Parathyroid adenoma (tissue), 2 donors: ENCODE measurements at regions not wholly inside any gene's neighbourhood (a gene's known extent, or its start where the extent isn't known, plus 50 kb on each side); places are given as distances from the start of the nearest gene placed in this dataset.

Experiments
- H2AFZ ChIP-seq: fragments of 300-600 bp; sonication (generic); one replicate; pipeline ENCODE4 v1.7.0; 2017; ENCODE audit warnings: antibody characterized with exemption, mild to moderate bottlenecking
- H3K27ac ChIP-seq: fragments of 300-600 bp; sonication (generic); one replicate; pipeline ENCODE4 v1.7.0; 2017
- H3K27me3 ChIP-seq: fragments of 300-600 bp; sonication (generic); one replicate; pipeline ENCODE4 v1.7.0; 2017; ENCODE audit warnings: low read length; ENCODE audit not compliant: control insufficient read depth, insufficient read depth
- H3K36me3 ChIP-seq: fragments of 300-600 bp; sonication (generic); one replicate; pipeline ENCODE4 v1.7.0; 2017; ENCODE audit warnings: low read length; ENCODE audit not compliant: control insufficient read depth, insufficient read depth
- H3K4me1 ChIP-seq: fragments of 300-600 bp; sonication (generic); one replicate; pipeline ENCODE4 v1.7.0; 2017; ENCODE audit warnings: control low read depth
- H3K4me2 ChIP-seq: fragments of 300-600 bp; sonication (generic); one replicate; pipeline ENCODE4 v1.7.0; 2017; ENCODE audit warnings: low read length
- H3K4me3 ChIP-seq: fragments of 300-600 bp; sonication (generic); one replicate; pipeline ENCODE4 v1.7.0; 2017; ENCODE audit warnings: low read depth, low read length
- H3K79me2 ChIP-seq: fragments of 300-600 bp; sonication (generic); one replicate; pipeline ENCODE4 v1.7.0; 2017; ENCODE audit warnings: control low read depth
- H3K9ac ChIP-seq: fragments of 300-600 bp; sonication (generic); one replicate; pipeline ENCODE4 v1.7.0; 2017; ENCODE audit warnings: mild to moderate bottlenecking
- H3K9me3 ChIP-seq: fragments of 300-600 bp; sonication (generic); one replicate; pipeline ENCODE4 v1.7.0; 2017; ENCODE audit warnings: low read length; ENCODE audit not compliant: control insufficient read depth
- TF ChIP-seq, protein P1 (sequence below): fragments of 300-600 bp; sonication (generic); IDR thresholded peaks from one replicate; pipeline ENCODE4 v1.7.0; 2017; ENCODE audit warnings: antibody characterized with exemption, mild to moderate bottlenecking
- donor health status: primary hyperparathyroidism.

DNA sequence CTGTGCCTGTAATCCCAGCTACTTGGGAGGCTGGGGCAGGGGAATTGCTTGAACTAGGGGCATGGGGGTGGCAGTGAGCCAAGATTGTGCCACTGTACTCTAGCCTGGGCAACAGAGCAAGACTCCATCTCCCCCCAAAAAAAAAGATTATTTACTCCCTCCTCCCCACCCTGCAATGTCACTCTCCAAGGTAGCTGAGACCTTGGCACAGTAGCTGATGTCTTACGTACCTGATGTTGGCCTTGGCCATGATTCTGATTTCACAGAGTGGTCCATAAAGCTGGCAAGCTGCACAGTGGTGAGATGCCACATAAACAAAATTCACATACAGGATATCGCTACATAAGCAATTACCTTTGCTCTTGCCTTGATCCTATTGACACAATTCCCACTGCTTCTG lies 108.5 kb downstream of the CAVIN4 start:
- Histone ChIP-seq H3K27me3 (no peaks in the 10 kb centered on the region), H3K36me3 (no peaks in the 10 kb centered on the region), H2AFZ (no peak overlapping the region), H3K4me1 (no peaks in the 10 kb centered on the region), H3K9ac (no peak overlapping the region), H3K4me3 (no peak overlapping the region), H3K27ac (no peak overlapping the region), H3K4me2 (no peak overlapping the region), H3K79me2 (no peaks in the 10 kb centered on the region), H3K9me3 (no peaks in the 10 kb centered on the region)
- TF ChIP-seq, protein P1, sequence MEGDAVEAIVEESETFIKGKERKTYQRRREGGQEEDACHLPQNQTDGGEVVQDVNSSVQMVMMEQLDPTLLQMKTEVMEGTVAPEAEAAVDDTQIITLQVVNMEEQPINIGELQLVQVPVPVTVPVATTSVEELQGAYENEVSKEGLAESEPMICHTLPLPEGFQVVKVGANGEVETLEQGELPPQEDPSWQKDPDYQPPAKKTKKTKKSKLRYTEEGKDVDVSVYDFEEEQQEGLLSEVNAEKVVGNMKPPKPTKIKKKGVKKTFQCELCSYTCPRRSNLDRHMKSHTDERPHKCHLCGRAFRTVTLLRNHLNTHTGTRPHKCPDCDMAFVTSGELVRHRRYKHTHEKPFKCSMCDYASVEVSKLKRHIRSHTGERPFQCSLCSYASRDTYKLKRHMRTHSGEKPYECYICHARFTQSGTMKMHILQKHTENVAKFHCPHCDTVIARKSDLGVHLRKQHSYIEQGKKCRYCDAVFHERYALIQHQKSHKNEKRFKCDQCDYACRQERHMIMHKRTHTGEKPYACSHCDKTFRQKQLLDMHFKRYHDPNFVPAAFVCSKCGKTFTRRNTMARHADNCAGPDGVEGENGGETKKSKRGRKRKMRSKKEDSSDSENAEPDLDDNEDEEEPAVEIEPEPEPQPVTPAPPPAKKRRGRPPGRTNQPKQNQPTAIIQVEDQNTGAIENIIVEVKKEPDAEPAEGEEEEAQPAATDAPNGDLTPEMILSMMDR: no peak

DNA sequence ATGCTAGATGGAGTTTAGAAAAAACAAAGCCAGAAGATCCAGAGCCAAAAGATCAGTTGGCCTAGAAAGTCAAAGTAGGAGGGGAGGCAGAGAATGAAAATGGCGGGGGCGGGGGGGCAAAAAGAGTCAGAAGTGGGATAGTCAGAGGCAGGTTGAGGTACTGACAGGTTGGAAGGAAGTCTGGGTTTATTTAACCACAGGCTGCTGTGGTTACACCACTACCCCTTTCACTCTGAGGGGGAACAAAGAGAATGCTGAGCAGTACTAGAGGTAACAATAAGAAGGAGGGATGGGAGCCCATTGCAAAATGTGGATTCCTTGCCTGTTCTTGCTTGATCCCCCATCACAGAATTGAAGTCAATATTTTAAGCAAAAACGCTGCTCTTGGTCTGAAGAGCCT lies 111.8 kb downstream of the CAVIN4 start:
- Histone ChIP-seq H3K9ac (no peak overlapping the region), H3K4me1 (no peaks in the 10 kb centered on the region), H3K79me2 (no peaks in the 10 kb centered on the region), H2AFZ (no peak overlapping the region), H3K4me3 (no peak overlapping the region), H3K27ac (no peak overlapping the region), H3K9me3 (no peaks in the 10 kb centered on the region), H3K27me3 (no peaks in the 10 kb centered on the region), H3K36me3 (no peaks in the 10 kb centered on the region), H3K4me2 (no peak overlapping the region)
- TF ChIP-seq, protein P1: no peak

- no peak overlapping the region for H3K9ac ChIP-seq
- TF ChIP-seq, protein P1: no peak
- H3K4me1 ChIP-seq: no peaks in the 10 kb centered on the region
- no peak overlapping the region for H3K4me2 ChIP-seq
- H3K4me3 ChIP-seq: no peak overlapping the region
- no peak overlapping the region for H2AFZ ChIP-seq
- H3K27me3 ChIP-seq: no peaks in the 10 kb centered on the region
- H3K27ac ChIP-seq: no peak overlapping the region
- H3K9me3 ChIP-seq: no peaks in the 10 kb centered on the region
- H3K36me3 ChIP-seq: no peaks in the 10 kb centered on the region
- no peaks in the 10 kb centered on the region for H3K79me2 ChIP-seq
Measured at GRCh38 chr9:100690438-100690837, 112.6 kb downstream of the CAVIN4 start.

DNA sequence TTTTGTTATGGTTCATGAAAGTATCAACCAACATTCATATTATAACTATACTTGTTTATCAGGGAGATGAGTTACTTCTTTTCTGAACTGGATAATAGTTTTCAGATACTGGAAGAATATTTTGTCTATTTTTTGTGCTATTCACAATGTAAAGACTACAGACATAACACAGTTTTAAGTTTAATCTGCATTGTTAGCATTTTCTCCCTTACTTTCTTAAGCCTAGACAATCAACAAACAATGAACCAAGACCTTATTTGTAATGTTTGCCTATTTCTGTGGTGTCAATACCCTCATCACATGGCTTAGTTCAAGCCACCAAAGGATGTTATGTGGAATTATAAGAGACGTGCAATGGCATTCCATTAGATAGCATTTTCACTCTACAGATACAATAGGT lies 119.5 kb downstream of the CAVIN4 start:
- Histone ChIP-seq H3K9ac (no peak overlapping the region), H3K36me3 (no peaks in the 10 kb centered on the region), H3K9me3 (no peaks in the 10 kb centered on the region), H3K79me2 (no peaks in the 10 kb centered on the region), H3K27me3 (no peaks in the 10 kb centered on the region), H3K4me1 (no peaks in the 10 kb centered on the region), H3K4me3 (no peak overlapping the region), H3K27ac (no peak overlapping the region), H2AFZ (no peak overlapping the region), H3K4me2 (no peak overlapping the region)
- TF ChIP-seq, protein P1: no peak

DNA sequence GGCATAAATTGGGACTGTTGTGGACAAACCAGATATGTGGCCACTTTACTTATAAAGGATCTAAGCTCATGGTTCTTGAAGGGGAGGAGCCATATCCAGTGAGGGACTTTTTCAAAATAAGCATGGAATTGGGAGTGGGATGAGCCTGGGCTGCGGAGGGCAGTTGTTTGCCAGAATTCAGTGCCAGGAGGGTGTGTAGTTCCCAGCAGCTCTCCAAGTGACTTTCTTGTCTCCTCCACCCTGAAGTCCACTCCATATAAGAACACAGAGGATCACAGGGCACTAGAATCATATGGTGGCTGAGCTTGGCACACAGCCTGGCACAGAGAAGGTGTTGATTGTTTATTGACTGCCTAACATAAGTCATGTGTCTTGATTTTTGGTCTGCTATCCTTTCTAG lies 121.1 kb downstream of the CAVIN4 start:
- TF ChIP-seq, protein P1: no peak

More for the DNA sequence above, 121.1 kb downstream of the CAVIN4 start:
- no peaks in the 10 kb centered on the region for H3K9me3 ChIP-seq
- H3K9ac ChIP-seq: no peak overlapping the region
- no peaks in the 10 kb centered on the region for H3K4me1 ChIP-seq
- H3K79me2 ChIP-seq: no peaks in the 10 kb centered on the region
- H3K4me3 ChIP-seq: no peak overlapping the region
- H3K4me2 ChIP-seq: no peak overlapping the region
- H2AFZ ChIP-seq: no peak overlapping the region
- H3K36me3 ChIP-seq: no peaks in the 10 kb centered on the region
- H3K27me3 ChIP-seq: no peaks in the 10 kb centered on the region
- no peak overlapping the region for H3K27ac ChIP-seq
